Caco-2 (cell line): ENCODE measurements at regions not wholly inside any gene's neighbourhood (a gene's known extent, or its start where the extent isn't known, plus 50 kb on each side); places are given as distances from the start of the nearest gene placed in this dataset.

Experiments used
- BruUV-seq: library from RNA; stranded (reverse); fragments of 400-500 nt; replicated peaks from 2 replicates; lab custom pipeline; 2021; lab: Mats Ljungman, UMichigan
- CTCF ChIA-PET: fragments of 300-600 bp; sonication (Branson Sonifier 250); formaldehyde crosslinking; loops from one replicate; lab custom pipeline; 2022; ENCODE audit warnings: antibody characterized with exemption; lab: Charles Lee
- POLR2A ChIA-PET: fragments of 300-600 bp; sonication (Branson Sonifier 250); formaldehyde crosslinking; loops from one replicate; lab custom pipeline; 2022; ENCODE audit warnings: antibody characterized with exemption; lab: Charles Lee
- DNase-seq, 2 experiments: peaks; one replicate each; pipeline versions ENCODE4 v3.0.0 to v3.0.0-alpha.2; 2020 to 2022
- H3K27me3 ChIP-seq: replicated peaks from 2 replicates; pipeline ENCODE4 v1.6.0; 2011; ENCODE audit warnings: low read length; ENCODE audit not compliant: control insufficient read depth, insufficient read depth
- H3K36me3 ChIP-seq: 2 replicates; pipeline ENCODE4 v1.5.1; 2011; ENCODE audit warnings: low read length; ENCODE audit not compliant: control insufficient read depth, insufficient read depth
- H3K4me1 ChIP-seq: fragments of 250-450 bp; sonication (Bioruptor Pico); 2 replicates; pipeline ENCODE4 v1.5.1; 2020; ENCODE audit warnings: mild to moderate bottlenecking
- H3K4me3 ChIP-seq: 2 replicates; pipeline ENCODE4 v1.5.1; 2011; ENCODE audit warnings: low read depth, mild to moderate bottlenecking, control low read depth, low read length
- H3K9me3 ChIP-seq: fragments of 250-450 bp; sonication (Bioruptor Pico); 2 replicates; pipeline ENCODE4 v1.5.1; 2020; ENCODE audit warnings: mild to moderate bottlenecking, moderate library complexity
- H3K27ac Mint-ChIP-seq: one replicate; pipeline ENCODE4 v1.8.0; 2022; ENCODE audit warnings: mixed read lengths; ENCODE audit not compliant: unreplicated experiment
- H3K27me3 Mint-ChIP-seq: one replicate; pipeline ENCODE4 v1.8.0; 2022; ENCODE audit warnings: mixed read lengths; ENCODE audit not compliant: insufficient read depth, unreplicated experiment
- H3K36me3 Mint-ChIP-seq: one replicate; pipeline ENCODE4 v1.8.0; 2022; ENCODE audit warnings: mild to moderate bottlenecking, mixed read lengths; ENCODE audit not compliant: insufficient read depth, unreplicated experiment
- H3K4me1 Mint-ChIP-seq: one replicate; pipeline ENCODE4 v1.8.0; 2022; ENCODE audit warnings: low read depth, mixed read lengths; ENCODE audit not compliant: unreplicated experiment
- H3K4me3 Mint-ChIP-seq: one replicate; pipeline ENCODE4 v1.8.0; 2022; ENCODE audit warnings: mild to moderate bottlenecking, moderate library complexity, mixed read lengths; ENCODE audit not compliant: unreplicated experiment
- H3K9me3 Mint-ChIP-seq: one replicate; pipeline ENCODE4 v1.8.0; 2022; ENCODE audit warnings: mixed read lengths; ENCODE audit not compliant: unreplicated experiment
- intact Hi-C: fragments of 100-400 bp; cut with micrococcal nuclease; formaldehyde crosslinking; loops from one replicate; pipeline ENCODE4 v1.10.0; 2022; ENCODE audit not compliant: unreplicated experiment
- TF ChIP-seq, protein P1 (sequence below), 2 experiments: fragments of 200-600 bp in 1 of 2; IDR thresholded peaks; 1 replicate in 1 of 2; 2 replicates in 1 of 2; pipeline versions ENCODE4 v1.5.1 to v1.8.0; 2011 to 2022; ENCODE audit warnings: antibody characterized with exemption in 1 of 2, control low read depth in 1 of 2, inconsistent platforms in 1 of 2, low read depth in 1 of 2, low read length in 1 of 2, mild to moderate bottlenecking in 1 of 2, moderate library complexity in 1 of 2; ENCODE audit not compliant: insufficient read depth in 1 of 2, severe bottlenecking in 1 of 2, unreplicated experiment in 1 of 2

DNA sequence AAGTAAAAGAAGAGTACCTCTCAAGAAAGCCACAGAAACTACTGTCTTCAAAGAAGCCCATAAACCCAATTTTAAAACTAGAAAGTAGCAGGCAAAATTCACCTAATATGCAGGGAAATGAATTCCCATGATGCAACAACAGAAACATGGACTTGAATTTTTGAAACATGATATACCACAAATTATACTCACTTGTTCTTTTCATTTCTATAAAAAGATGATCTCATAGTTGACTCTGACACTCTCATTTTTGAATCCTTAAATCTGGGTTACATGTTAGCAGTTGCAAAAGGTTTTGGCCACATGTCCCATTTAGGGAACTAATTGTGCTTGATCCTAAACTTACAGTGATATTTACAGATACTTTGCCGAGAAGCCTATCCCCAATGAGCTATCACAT is 1130.8 kb downstream of the FAT4 start:
- no TSS peak for BruUV-seq

DNA sequence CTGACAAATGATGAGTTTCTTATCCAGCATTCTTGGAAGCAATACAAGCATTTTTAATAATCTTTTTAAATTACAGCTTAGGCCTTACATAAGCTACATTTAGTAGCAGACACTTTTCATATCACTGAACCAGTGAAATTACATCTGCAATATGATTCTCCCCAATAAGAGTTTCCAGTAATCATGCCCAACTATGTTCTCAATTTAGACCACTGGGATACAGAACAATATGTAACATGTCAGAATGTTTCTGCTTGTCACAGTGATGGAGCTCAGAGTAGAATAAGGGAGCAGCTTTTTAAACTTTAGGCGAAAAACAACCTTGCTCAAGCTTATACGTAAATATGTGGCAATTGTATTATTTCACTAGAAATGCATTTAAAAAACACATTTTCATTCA is 1132.2 kb downstream of the FAT4 start:
- POLR2A ChIA-PET: no interaction called here
- H3K4me1 ChIP-seq: no peaks in the 10 kb centered on the region
- TF ChIP-seq, protein P1, sequence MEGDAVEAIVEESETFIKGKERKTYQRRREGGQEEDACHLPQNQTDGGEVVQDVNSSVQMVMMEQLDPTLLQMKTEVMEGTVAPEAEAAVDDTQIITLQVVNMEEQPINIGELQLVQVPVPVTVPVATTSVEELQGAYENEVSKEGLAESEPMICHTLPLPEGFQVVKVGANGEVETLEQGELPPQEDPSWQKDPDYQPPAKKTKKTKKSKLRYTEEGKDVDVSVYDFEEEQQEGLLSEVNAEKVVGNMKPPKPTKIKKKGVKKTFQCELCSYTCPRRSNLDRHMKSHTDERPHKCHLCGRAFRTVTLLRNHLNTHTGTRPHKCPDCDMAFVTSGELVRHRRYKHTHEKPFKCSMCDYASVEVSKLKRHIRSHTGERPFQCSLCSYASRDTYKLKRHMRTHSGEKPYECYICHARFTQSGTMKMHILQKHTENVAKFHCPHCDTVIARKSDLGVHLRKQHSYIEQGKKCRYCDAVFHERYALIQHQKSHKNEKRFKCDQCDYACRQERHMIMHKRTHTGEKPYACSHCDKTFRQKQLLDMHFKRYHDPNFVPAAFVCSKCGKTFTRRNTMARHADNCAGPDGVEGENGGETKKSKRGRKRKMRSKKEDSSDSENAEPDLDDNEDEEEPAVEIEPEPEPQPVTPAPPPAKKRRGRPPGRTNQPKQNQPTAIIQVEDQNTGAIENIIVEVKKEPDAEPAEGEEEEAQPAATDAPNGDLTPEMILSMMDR (IDR thresholded peaks at IDR 0.05; ENCODE audit: insufficient read depth in 1 of 2, low read depth in 1 of 2, low read length in 1 of 2, severe bottlenecking in 1 of 2, unreplicated experiment in 1 of 2): no peak
- Mint-ChIP-seq H3K27me3 (no peaks in the 10 kb centered on the region), H3K27ac (no peak overlapping the region), H3K9me3 (no peaks in the 10 kb centered on the region), H3K36me3 (no peaks in the 10 kb centered on the region), H3K4me3 (no peak overlapping the region), H3K4me1 (no peaks in the 10 kb centered on the region)
- no peaks in the 10 kb centered on the region for H3K9me3 ChIP-seq
- H3K27me3 ChIP-seq: no peaks in the 10 kb centered on the region
- H3K4me3 ChIP-seq: no peak overlapping the region
- intact Hi-C loops: no loop called here
- CTCF ChIA-PET: interaction anchor here (0.7 kb wide), 1 partner anchor 814 kb away, joined by 5 read pairs; no protein-coding TSS in a partner anchor
- H3K36me3 ChIP-seq: no peaks in the 10 kb centered on the region
- no peak for DNase-seq
- BruUV-seq: no TSS peak

More for the DNA sequence above, 1130.8 kb downstream of the FAT4 start:
- no peaks in the 10 kb centered on the region for H3K36me3 Mint-ChIP-seq
- CTCF ChIA-PET: no interaction called here
- intact Hi-C loops: no loop called here
- no peaks in the 10 kb centered on the region for H3K36me3 ChIP-seq
- no peaks in the 10 kb centered on the region for H3K9me3 Mint-ChIP-seq
- H3K27ac Mint-ChIP-seq: no peak overlapping the region
- H3K4me1 ChIP-seq: no peaks in the 10 kb centered on the region
- TF ChIP-seq, protein P1 (IDR thresholded peaks at IDR 0.05; ENCODE audit: insufficient read depth in 1 of 2, low read depth in 1 of 2, low read length in 1 of 2, severe bottlenecking in 1 of 2, unreplicated experiment in 1 of 2): no peak
- POLR2A ChIA-PET: no interaction called here
- no peaks in the 10 kb centered on the region for H3K4me1 Mint-ChIP-seq
- H3K27me3 ChIP-seq: no peaks in the 10 kb centered on the region
- H3K4me3 ChIP-seq: no peak overlapping the region
- no peaks in the 10 kb centered on the region for H3K9me3 ChIP-seq
- H3K27me3 Mint-ChIP-seq: no peaks in the 10 kb centered on the region
- H3K4me3 Mint-ChIP-seq: no peak overlapping the region
- DNase-seq: no peak

DNA sequence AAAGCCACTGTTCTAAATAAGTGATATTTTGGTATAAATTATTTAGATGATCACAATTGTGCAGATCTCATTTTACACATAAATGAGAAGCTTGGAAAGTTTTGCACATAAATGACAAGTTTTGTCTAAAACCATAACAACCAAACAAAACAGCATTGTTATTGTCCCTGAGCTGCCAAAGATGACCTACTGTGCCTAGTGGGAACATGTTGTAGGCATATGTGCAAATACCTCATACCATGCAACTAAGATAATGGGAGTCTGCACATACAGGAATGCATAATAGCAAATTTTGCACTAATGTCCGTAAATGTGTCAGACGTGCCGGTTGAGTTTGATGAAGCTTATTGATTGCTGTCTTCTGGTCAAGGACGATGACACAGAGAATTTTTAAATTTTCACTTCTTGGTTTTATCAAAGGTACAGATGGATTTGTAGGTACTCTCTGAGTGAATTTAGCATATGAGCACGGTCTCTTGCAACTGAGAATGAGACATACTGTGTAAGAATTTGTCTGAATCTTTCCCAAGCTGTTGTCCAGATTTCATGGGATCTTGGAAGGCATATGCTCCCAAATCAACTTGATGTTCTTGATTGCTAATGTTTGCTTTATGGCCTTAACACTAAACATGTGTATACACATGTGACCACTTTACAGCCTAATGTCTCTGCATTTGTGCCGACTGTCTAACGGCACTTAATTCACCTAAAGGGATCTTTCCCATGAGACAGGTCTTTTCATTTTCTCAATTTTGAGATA is 1133.5 kb downstream of the FAT4 start:
- no peak overlapping the region for H3K4me3 ChIP-seq
- Mint-ChIP-seq H3K36me3 (no peaks in the 10 kb centered on the region), H3K4me1 (no peaks in the 10 kb centered on the region), H3K9me3 (no peaks in the 10 kb centered on the region), H3K27me3 (no peaks in the 10 kb centered on the region), H3K27ac (no peak overlapping the region), H3K4me3 (no peak overlapping the region)
- ChIA-PET CTCF (no interaction called here), POLR2A (no interaction called here)
- no peak for DNase-seq
- no TSS peak for BruUV-seq
- intact Hi-C loops: no loop called here
- no peaks in the 10 kb centered on the region for H3K4me1 ChIP-seq
- no peaks in the 10 kb centered on the region for H3K9me3 ChIP-seq
- H3K27me3 ChIP-seq: no peaks in the 10 kb centered on the region
- H3K36me3 ChIP-seq: no peaks in the 10 kb centered on the region
- TF ChIP-seq, protein P1 (IDR thresholded peaks at IDR 0.05; ENCODE audit: insufficient read depth in 1 of 2, low read depth in 1 of 2, low read length in 1 of 2, severe bottlenecking in 1 of 2, unreplicated experiment in 1 of 2): no peak
